ENCODE measurements at regions not wholly inside any gene's neighbourhood (a gene's known extent, or its start where the extent isn't known, plus 50 kb on each side); places are given as distances from the start of the nearest gene placed in this dataset.

DNA sequence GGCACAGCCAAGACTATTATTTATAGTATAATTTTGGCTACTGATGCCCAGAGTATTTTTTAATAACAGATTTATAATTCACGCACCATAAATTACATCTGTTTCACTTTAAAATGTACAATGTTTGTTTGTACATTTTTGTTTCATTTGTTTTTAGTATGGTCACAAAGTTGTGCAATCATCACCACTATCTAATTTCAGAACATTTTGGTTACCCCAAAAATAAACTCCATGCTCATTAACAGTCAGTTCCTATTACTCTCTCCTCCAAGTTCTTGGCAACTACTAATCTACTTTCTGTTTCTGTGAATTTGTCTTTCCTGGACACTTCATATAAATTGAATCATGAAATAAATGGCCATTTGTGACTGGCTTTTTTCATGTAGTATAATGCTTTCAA is 176.7 kb downstream of the SH3BGRL start:
- H3K27me3 Mint-ChIP-seq (ENCODE audit: low read depth), result peaks cover 7% of the 10 kb centered on the region

DNA sequence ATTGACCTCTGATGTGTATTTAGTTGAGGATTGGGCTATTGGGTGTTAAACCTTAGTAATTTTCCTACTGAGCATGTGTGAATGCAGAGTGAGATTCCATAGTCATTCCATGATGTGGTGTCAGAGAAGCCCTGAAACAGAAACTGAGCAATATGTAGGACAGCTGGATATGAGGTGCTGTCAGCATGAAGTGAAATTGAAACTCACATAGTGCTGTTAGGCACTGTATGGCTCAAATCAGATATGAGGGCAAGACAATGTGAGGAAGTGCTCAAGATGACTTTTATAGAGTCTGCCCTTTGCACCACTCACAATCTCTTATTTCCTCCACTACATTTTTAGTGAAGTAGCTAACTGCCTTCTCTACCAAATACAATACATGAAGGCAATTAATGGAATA is 188.3 kb downstream of the SH3BGRL start:
- Mint-ChIP-seq H3K36me3 (ENCODE audit: low read depth) (no peaks in the 10 kb centered on the region), H3K4me1 (ENCODE audit: low read depth) (no peaks in the 10 kb centered on the region), H3K27me3 (ENCODE audit: low read depth) (no peaks in the 10 kb centered on the region), H3K4me3 (ENCODE audit: unreplicated experiment) (no peak overlapping the region), H3K9me3 (ENCODE audit: low read depth) (peaks cover 26% of the 10 kb centered on the region), H3K27ac (ENCODE audit: unreplicated experiment) (no peak overlapping the region)
- TF ChIP-seq, protein P1, sequence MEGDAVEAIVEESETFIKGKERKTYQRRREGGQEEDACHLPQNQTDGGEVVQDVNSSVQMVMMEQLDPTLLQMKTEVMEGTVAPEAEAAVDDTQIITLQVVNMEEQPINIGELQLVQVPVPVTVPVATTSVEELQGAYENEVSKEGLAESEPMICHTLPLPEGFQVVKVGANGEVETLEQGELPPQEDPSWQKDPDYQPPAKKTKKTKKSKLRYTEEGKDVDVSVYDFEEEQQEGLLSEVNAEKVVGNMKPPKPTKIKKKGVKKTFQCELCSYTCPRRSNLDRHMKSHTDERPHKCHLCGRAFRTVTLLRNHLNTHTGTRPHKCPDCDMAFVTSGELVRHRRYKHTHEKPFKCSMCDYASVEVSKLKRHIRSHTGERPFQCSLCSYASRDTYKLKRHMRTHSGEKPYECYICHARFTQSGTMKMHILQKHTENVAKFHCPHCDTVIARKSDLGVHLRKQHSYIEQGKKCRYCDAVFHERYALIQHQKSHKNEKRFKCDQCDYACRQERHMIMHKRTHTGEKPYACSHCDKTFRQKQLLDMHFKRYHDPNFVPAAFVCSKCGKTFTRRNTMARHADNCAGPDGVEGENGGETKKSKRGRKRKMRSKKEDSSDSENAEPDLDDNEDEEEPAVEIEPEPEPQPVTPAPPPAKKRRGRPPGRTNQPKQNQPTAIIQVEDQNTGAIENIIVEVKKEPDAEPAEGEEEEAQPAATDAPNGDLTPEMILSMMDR (IDR thresholded peaks at IDR 0.05), result no peak
- no peak for DNase-seq (ENCODE audit: low spot score)

More for the DNA sequence above, 176.7 kb downstream of the SH3BGRL start:
- H3K36me3 Mint-ChIP-seq (ENCODE audit: low read depth), result no peaks in the 10 kb centered on the region
- TF ChIP-seq, protein P1 (IDR thresholded peaks at IDR 0.05), result no peak
- H3K4me1 Mint-ChIP-seq (ENCODE audit: low read depth), result no peaks in the 10 kb centered on the region
- H3K4me3 Mint-ChIP-seq (ENCODE audit: unreplicated experiment), result no peak overlapping the region
- no peak for DNase-seq (ENCODE audit: low spot score)
- H3K9me3 Mint-ChIP-seq (ENCODE audit: low read depth), result no peaks in the 10 kb centered on the region
- no peak overlapping the region for H3K27ac Mint-ChIP-seq (ENCODE audit: unreplicated experiment)

DNA sequence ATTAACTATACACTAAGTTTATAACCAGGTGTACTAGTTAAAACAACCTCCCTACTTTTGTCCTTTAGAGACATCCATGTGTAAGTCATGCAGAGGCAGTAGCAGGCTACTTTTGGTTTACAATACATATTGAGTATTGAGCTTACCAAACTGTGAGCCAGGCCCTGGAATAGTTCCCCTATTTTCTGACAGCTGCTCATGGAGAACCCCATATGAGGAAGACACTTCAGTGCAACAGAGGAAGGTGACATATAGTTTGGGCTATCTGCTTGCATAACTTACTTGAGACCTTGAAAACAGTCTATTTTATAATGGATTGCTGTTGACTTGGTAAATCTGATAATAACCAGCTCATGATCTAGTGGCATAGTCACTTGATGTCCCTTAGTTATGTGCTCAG is 190.5 kb downstream of the SH3BGRL start:
- H3K4me3 Mint-ChIP-seq (ENCODE audit: unreplicated experiment), result no peak overlapping the region
- no peak overlapping the region for H3K27ac Mint-ChIP-seq (ENCODE audit: unreplicated experiment)
- H3K9me3 Mint-ChIP-seq (ENCODE audit: low read depth), result peaks cover 10% of the 10 kb centered on the region
- TF ChIP-seq, protein P1 (IDR thresholded peaks at IDR 0.05), result no peak
- no peaks in the 10 kb centered on the region for H3K27me3 Mint-ChIP-seq (ENCODE audit: low read depth)
- H3K4me1 Mint-ChIP-seq (ENCODE audit: low read depth), result no peaks in the 10 kb centered on the region
- H3K36me3 Mint-ChIP-seq (ENCODE audit: low read depth), result no peaks in the 10 kb centered on the region
- DNase-seq (ENCODE audit: low spot score), result no peak

DNA sequence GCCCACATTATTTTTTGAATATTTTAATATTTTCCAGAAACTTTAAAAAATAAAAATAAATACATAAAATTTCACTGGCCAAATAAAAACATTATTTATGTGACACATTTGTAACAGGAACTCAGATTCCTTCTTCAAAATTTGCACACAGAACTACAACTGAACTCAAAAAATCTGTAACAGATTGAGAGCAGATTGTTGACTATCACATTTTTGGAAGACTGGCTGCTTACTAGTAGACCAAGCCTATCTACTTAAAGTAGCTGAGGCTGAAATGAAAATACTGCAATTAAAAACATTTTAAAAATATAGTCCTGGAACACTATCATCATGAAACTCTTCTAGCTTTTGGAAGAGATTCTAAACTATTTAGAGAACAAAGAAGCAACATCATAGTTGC is 203.9 kb downstream of the SH3BGRL start:
- no peak overlapping the region for H3K27ac Mint-ChIP-seq (ENCODE audit: unreplicated experiment)
- DNase-seq (ENCODE audit: low spot score), result no peak
- no peaks in the 10 kb centered on the region for H3K4me1 Mint-ChIP-seq (ENCODE audit: low read depth)
- TF ChIP-seq, protein P1 (IDR thresholded peaks at IDR 0.05), result no peak
- H3K36me3 Mint-ChIP-seq (ENCODE audit: low read depth), result no peaks in the 10 kb centered on the region
- peaks cover 9% of the 10 kb centered on the region for H3K9me3 Mint-ChIP-seq (ENCODE audit: low read depth)
- no peaks in the 10 kb centered on the region for H3K27me3 Mint-ChIP-seq (ENCODE audit: low read depth)
- no peak overlapping the region for H3K4me3 Mint-ChIP-seq (ENCODE audit: unreplicated experiment)

DNA sequence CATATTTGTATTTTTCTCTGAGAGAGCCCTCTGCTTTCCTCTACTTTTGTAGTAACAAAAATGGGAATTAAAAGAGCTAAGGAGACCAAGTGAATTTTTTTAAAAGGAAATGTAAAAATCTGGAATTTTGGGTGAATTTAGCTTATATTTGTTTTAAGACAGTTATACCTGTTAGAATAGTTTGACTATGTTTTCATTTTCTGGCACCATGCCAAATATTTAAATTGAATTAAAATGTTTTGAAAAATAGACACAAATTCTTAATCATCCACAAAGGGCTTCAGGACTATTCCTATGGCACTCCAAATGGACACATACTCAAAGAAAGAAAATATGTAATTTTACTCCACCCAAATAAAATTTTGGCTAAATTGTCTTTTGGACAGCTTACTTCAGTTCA is 209.6 kb downstream of the SH3BGRL start:
- TF ChIP-seq, protein P1 (IDR thresholded peaks at IDR 0.05), result no peak
- Mint-ChIP-seq H3K27ac (ENCODE audit: unreplicated experiment) (no peak overlapping the region), H3K27me3 (ENCODE audit: low read depth) (peaks cover 2% of the 10 kb centered on the region), H3K9me3 (ENCODE audit: low read depth) (no peaks in the 10 kb centered on the region), H3K4me3 (ENCODE audit: unreplicated experiment) (no peak overlapping the region), H3K36me3 (ENCODE audit: low read depth) (no peaks in the 10 kb centered on the region), H3K4me1 (ENCODE audit: low read depth) (no peaks in the 10 kb centered on the region)
- DNase-seq (ENCODE audit: low spot score), result no peak

All from chondrocyte (in vitro differentiated cells).